Thyroid gland (tissue), 4 donors: ENCODE measurements at regions not wholly inside any gene's neighbourhood (a gene's known extent, or its start where the extent isn't known, plus 50 kb on each side); places are given as distances from the start of the nearest gene placed in this dataset.

Experiments
- POLR2A ChIP-seq, 2 donors: fragments of 450-650 bp; IDR thresholded peaks; one replicate each; pipeline ENCODE4 v1.6.1; 2017; ENCODE audit warnings: antibody characterized with exemption in 2 of 2, mild to moderate bottlenecking in 2 of 2, moderate library complexity in 1 of 2
- TF ChIP-seq, protein P1 (sequence below), 6 experiments: fragments of 200-600 bp in 3 of 6; fragments of 450-650 bp in 3 of 6; sonication (generic) in 3 of 6; IDR thresholded peaks; one replicate each; pipeline ENCODE4 v1.5.1; 2016 to 2019; ENCODE audit warnings: antibody characterized with exemption in 6 of 6, mild to moderate bottlenecking in 2 of 6, inconsistent platforms in 1 of 6, moderate library complexity in 1 of 6

DNA sequence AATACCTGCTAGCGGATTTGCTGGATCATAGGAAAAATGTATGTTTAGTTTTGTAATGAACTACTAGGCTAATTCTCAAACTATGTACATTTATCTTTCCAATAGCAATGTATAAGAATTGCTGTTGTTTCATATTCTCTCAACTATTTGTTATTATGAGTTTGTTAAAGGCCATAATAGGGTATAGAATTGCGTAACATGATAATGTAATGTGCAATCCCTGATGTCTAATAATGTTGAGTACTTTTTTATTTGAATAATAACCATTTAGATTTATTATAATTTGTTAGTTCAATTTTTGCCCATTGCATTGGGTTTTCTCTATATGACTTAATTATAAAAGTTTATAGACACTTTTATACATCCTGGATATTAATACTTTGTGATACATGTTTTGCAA is 801.6 kb downstream of the LUZP2 start:
- TF ChIP-seq, protein P1, sequence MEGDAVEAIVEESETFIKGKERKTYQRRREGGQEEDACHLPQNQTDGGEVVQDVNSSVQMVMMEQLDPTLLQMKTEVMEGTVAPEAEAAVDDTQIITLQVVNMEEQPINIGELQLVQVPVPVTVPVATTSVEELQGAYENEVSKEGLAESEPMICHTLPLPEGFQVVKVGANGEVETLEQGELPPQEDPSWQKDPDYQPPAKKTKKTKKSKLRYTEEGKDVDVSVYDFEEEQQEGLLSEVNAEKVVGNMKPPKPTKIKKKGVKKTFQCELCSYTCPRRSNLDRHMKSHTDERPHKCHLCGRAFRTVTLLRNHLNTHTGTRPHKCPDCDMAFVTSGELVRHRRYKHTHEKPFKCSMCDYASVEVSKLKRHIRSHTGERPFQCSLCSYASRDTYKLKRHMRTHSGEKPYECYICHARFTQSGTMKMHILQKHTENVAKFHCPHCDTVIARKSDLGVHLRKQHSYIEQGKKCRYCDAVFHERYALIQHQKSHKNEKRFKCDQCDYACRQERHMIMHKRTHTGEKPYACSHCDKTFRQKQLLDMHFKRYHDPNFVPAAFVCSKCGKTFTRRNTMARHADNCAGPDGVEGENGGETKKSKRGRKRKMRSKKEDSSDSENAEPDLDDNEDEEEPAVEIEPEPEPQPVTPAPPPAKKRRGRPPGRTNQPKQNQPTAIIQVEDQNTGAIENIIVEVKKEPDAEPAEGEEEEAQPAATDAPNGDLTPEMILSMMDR (IDR thresholded peaks at IDR 0.05), result no peak
- TF ChIP-seq POLR2A (IDR thresholded peaks at IDR 0.05), result no peak
